ENCODE measurements at regions not wholly inside any gene's neighbourhood (a gene's known extent, or its start where the extent isn't known, plus 50 kb on each side); places are given as distances from the start of the nearest gene placed in this dataset.

- Histone ChIP-seq H3K27ac (ENCODE audit: low read depth, low read length) (no peak overlapping the region), H2BK15ac (ENCODE audit: low read length) (no peak overlapping the region), H3K36me3 (ENCODE audit: control insufficient read depth in 2 of 4, insufficient read depth in 4 of 4, low read length in 3 of 4) (peaks cover 0 to 2% (median 0%) of the 10 kb centered on the region in 4 experiments; a peak in 2 of 8 replicates), H4K20me1 (replicated peaks in 1 of 2; ENCODE audit: control insufficient read depth in 1 of 2, insufficient read depth in 2 of 2, low read length in 2 of 2) (no peaks in the 10 kb centered on the region), H2BK12ac (ENCODE audit: low read depth, low read length) (no peak overlapping the region), H3K4ac (replicated peaks; ENCODE audit: insufficient read length, low read depth, low read length) (no peak overlapping the region), H3K56ac (replicated peaks; ENCODE audit: insufficient read length, low read depth, low read length) (no peak overlapping the region), H2AK5ac (ENCODE audit: low read depth, low read length) (no peak overlapping the region), H3K9ac (replicated peaks in 1 of 4; ENCODE audit: extremely low read depth in 1 of 4, low read depth in 3 of 4, low read length in 3 of 4) (no peak overlapping the region), H2BK20ac (ENCODE audit: low read length) (no peak overlapping the region), H3K9me3 (ENCODE audit: insufficient read depth in 2 of 2, low read depth in 1 of 2, low read length in 1 of 2) (peaks cover 3 to 9% of the 10 kb centered on the region in 2 experiments; a peak in 2 of 4 replicates), H3K23me2 (ENCODE audit: low read depth, low read length) (no peaks in the 10 kb centered on the region), H2BK120ac (replicated peaks; ENCODE audit: low read depth, low read length) (no peak overlapping the region), H3K79me2 (ENCODE audit: control insufficient read depth in 1 of 2, insufficient read depth in 2 of 2, low read length in 2 of 2) (no peaks in the 10 kb centered on the region), H3K18ac (ENCODE audit: extremely low read depth, low read length) (no peak overlapping the region), H4K8ac (ENCODE audit: extremely low read depth, insufficient read depth, low read length) (no peak overlapping the region), H4K91ac (replicated peaks; ENCODE audit: insufficient read length, low read length) (no peak overlapping the region), H3K79me1 (ENCODE audit: low read depth, low read length) (no peaks in the 10 kb centered on the region), H3K27me3 (replicated peaks in 1 of 4; ENCODE audit: control insufficient read depth in 3 of 4, extremely low read depth in 1 of 4, insufficient read depth in 3 of 4, low read length in 3 of 4) (no peaks in the 10 kb centered on the region; a peak in 1 of 7 replicates), H4K5ac (ENCODE audit: insufficient read length, low read depth, low read length) (no peak overlapping the region), H3K4me1 (replicated peaks in 1 of 4; ENCODE audit: control insufficient read depth in 3 of 4, insufficient read depth in 4 of 4, low read length in 3 of 4) (peaks cover 0 to 6% (median under 1%) of the 10 kb centered on the region in 4 experiments; a peak in 2 of 7 replicates), H2BK5ac (ENCODE audit: low read depth, low read length) (no peak overlapping the region), H3K23ac (ENCODE audit: insufficient read length) (no peak overlapping the region), H3K14ac (ENCODE audit: insufficient read length) (no peak overlapping the region), H3K4me3 (ENCODE audit: extremely low read depth in 1 of 4, insufficient read depth in 2 of 4, low read depth in 3 of 4, low read length in 4 of 4) (no peak overlapping the region), H2AFZ (ENCODE audit: low read length) (no peak overlapping the region), H3K4me2 (ENCODE audit: insufficient read depth in 1 of 2, low read depth in 2 of 2, low read length in 2 of 2) (no peak overlapping the region)
- WGBS, 2 experiments (ENCODE audit: extremely low coverage in 1 of 2, insufficient coverage in 1 of 2, insufficient read length in 1 of 2, insufficient replicate concordance in 2 of 2, low coverage in 1 of 2, low lambda C conversion rate in 2 of 2, missing lambda C conversion rate in 1 of 2): 85% methylated on average over 1 of the region's 1 CpG; no CpG with 5 or more reads in 1 of the 2 experiments
- DNase-seq (ENCODE audit: low read depth in 1 of 2, low spot score in 2 of 2): no peak
- TF ChIP-seq ZNF274 (IDR thresholded peaks at IDR 0.05; ENCODE audit: borderline replicate concordance, extremely low read depth, low read length) (no peak), RFX5 (IDR thresholded peaks at IDR 0.05; ENCODE audit: borderline replicate concordance, low read depth, low read length) (no peak), EP300 (IDR thresholded peaks at IDR 0.05; ENCODE audit: borderline replicate concordance in 1 of 2, low read depth in 2 of 2, low read length in 2 of 2) (no peak), BACH1 (IDR thresholded peaks at IDR 0.05; ENCODE audit: low read length) (no peak), CEBPB (IDR thresholded peaks at IDR 0.05; ENCODE audit: low read depth, low read length) (no peak), CTBP2 (IDR thresholded peaks at IDR 0.05; ENCODE audit: borderline replicate concordance, insufficient read depth, insufficient read length, low read length) (no peak), USF2 (IDR thresholded peaks at IDR 0.05; ENCODE audit: low read length) (no peak), RBBP5 (IDR thresholded peaks at IDR 0.05; ENCODE audit: borderline replicate concordance, low read depth, low read length) (no peak), EGR1 (IDR thresholded peaks at IDR 0.05; ENCODE audit: borderline replicate concordance, low read depth, low read length) (no peak), KDM5A (IDR thresholded peaks at IDR 0.05; ENCODE audit: low read length) (no peak), SRF (IDR thresholded peaks at IDR 0.05; ENCODE audit: low read depth, low read length) (no peak)
- POLR2A ChIA-PET (ENCODE audit: partially characterized antibody): interaction anchor here (1.5 kb wide), 1 partner anchor 9 kb away, joined by 7 read pairs; no protein-coding TSS in a partner anchor
- CTCF ChIA-PET (ENCODE audit: partially characterized antibody): interaction anchor here (0.6 kb wide), 1 partner anchor 173 kb away, joined by 3 read pairs; no protein-coding TSS in a partner anchor
- FAIRE-seq: no peak
Measured at GRCh38 chr1:232101231-232101630, 474.6 kb downstream of the DISC1 start.

Data from H1 (cell line).